AG04450 (cell line): ENCODE measurements at regions not wholly inside any gene's neighbourhood (a gene's known extent, or its start where the extent isn't known, plus 50 kb on each side); places are given as distances from the start of the nearest gene placed in this dataset.

Source experiments
- CTCF ChIA-PET: fragments of 300-600, 350-600 bp; formaldehyde crosslinking; extraction: SDS; loops from one replicate; lab custom pipeline; 2022; ENCODE audit warnings: antibody characterized with exemption, inconsistent platforms; lab: Charles Lee
- POLR2A ChIA-PET: fragments of 350-600 bp; formaldehyde crosslinking; extraction: SDS; loops from one replicate; lab custom pipeline; 2021; ENCODE audit warnings: antibody characterized with exemption, inconsistent platforms; lab: Yijun Ruan, JAX
- DNase-seq: peaks from one replicate; pipeline ENCODE4 v3.0.0-alpha.2; 2011; ENCODE audit warnings: low read depth, low spot score
- H3K27ac ChIP-seq: one replicate; pipeline ENCODE4 v1.5.1; 2012; ENCODE audit warnings: low read depth, low read length, control low read depth
- H3K27me3 ChIP-seq: one replicate; pipeline ENCODE4 v1.6.0; 2012; ENCODE audit warnings: low read length; ENCODE audit not compliant: control insufficient read depth, insufficient read depth
- H3K4me3 ChIP-seq: 2 replicates; pipeline ENCODE4 v1.5.1; 2011; ENCODE audit warnings: mild to moderate bottlenecking, low read depth, low read length, control low read depth
- H3K9me3 ChIP-seq: 2 replicates; pipeline ENCODE4 v1.5.1; 2012; ENCODE audit warnings: low read length; ENCODE audit not compliant: control insufficient read depth, insufficient read depth
- TF ChIP-seq, protein P1 (sequence below): IDR thresholded peaks from 2 replicates; pipeline ENCODE4 v1.5.1; 2011; ENCODE audit warnings: low read depth, low read length, control low read depth, inconsistent platforms

GRCh38 chr4:26226629-26227376, 94.0 kb upstream of the RBPJ start:
- H3K27ac ChIP-seq, result no peak overlapping the region
- no peak overlapping the region for H3K4me3 ChIP-seq
- POLR2A ChIA-PET, result no interaction called here
- H3K9me3 ChIP-seq, result peaks cover 3% of the 10 kb centered on the region; the same call in 1 of the 2 replicates
- DNase-seq, result no peak
- H3K27me3 ChIP-seq, result no peaks in the 10 kb centered on the region
- TF ChIP-seq, protein P1, sequence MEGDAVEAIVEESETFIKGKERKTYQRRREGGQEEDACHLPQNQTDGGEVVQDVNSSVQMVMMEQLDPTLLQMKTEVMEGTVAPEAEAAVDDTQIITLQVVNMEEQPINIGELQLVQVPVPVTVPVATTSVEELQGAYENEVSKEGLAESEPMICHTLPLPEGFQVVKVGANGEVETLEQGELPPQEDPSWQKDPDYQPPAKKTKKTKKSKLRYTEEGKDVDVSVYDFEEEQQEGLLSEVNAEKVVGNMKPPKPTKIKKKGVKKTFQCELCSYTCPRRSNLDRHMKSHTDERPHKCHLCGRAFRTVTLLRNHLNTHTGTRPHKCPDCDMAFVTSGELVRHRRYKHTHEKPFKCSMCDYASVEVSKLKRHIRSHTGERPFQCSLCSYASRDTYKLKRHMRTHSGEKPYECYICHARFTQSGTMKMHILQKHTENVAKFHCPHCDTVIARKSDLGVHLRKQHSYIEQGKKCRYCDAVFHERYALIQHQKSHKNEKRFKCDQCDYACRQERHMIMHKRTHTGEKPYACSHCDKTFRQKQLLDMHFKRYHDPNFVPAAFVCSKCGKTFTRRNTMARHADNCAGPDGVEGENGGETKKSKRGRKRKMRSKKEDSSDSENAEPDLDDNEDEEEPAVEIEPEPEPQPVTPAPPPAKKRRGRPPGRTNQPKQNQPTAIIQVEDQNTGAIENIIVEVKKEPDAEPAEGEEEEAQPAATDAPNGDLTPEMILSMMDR, result no peak
- CTCF ChIA-PET, result no interaction called here

GRCh38 chr4:26227601-26228229, 93.1 kb upstream of the RBPJ start:
- POLR2A ChIA-PET, result no interaction called here
- CTCF ChIA-PET, result no interaction called here
- no peak for DNase-seq

DNA sequence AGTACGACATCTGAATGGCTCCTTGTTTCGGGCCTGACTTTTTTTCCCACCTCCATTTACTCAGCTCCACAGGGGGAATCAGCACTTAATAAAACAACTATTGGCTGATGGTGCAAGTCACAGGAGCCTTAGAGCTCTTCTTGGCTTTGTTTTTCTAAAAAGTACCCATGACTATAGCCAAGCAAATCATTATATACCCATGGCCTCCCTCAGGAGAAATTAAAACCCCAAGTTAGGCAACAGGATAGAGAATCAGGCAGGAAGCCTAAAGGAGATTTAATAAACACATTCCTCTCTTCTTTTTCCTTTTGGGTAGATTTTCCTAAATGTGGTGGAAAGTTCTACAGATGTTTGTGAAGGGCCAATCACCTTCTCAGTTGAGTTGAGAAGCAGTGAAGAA, 91.9 kb upstream of the RBPJ start:
- DNase-seq, result no peak
- H3K27ac ChIP-seq, result no peak overlapping the region
- H3K4me3 ChIP-seq, result no peak overlapping the region
- ChIA-PET POLR2A (no interaction called here), CTCF (interaction anchor here (0.9 to 1.0 kb wide), 2 partner anchors 101 to 200 kb away, joined by 3 to 4 read pairs; no protein-coding TSS in a partner anchor)
- H3K27me3 ChIP-seq, result no peaks in the 10 kb centered on the region
- TF ChIP-seq, protein P1, result no peak
- H3K9me3 ChIP-seq, result no peaks in the 10 kb centered on the region

More at GRCh38 chr4:26227601-26228229, 93.1 kb upstream of the RBPJ start:
- H3K27ac ChIP-seq, result no peak overlapping the region
- no peak overlapping the region for H3K4me3 ChIP-seq
- no peaks in the 10 kb centered on the region for H3K27me3 ChIP-seq
- H3K9me3 ChIP-seq, result no peaks in the 10 kb centered on the region
- TF ChIP-seq, protein P1, result no peak

- H3K27ac ChIP-seq, result no peak overlapping the region
- POLR2A ChIA-PET, result no interaction called here
- no peaks in the 10 kb centered on the region for H3K27me3 ChIP-seq
- CTCF ChIA-PET, result no interaction called here
- TF ChIP-seq, protein P1, result no peak
- DNase-seq, result no peak
- no peaks in the 10 kb centered on the region for H3K9me3 ChIP-seq
- no peak overlapping the region for H3K4me3 ChIP-seq
These were observed 90.8 kb upstream of the RBPJ start for GRCh38 chr4:26229974-26230373.

DNA sequence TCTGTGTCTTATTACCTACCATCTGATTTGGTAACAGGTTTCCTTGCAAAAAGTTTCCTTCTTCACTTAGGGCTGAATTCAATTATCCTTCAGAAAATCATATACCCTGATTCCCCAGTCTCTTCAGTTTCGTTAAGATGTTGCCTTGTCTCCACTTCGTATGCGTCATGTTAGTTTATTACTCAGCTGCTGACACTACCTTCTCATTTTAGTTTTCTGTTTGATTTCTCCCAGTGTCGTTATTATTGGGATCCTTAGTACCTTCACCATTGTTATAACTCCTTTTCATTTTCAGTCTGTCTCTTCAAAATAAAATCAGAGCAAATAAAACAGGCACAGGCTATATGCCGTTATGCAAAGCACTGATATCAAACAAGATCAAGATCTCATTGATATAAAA, 87.5 kb upstream of the RBPJ start:
- no peak overlapping the region for H3K27ac ChIP-seq
- TF ChIP-seq, protein P1, result no peak
- POLR2A ChIA-PET, result no interaction called here
- CTCF ChIA-PET, result interaction anchor here (1.5 kb wide), 1 partner anchor 97 kb away, joined by 3 read pairs; no protein-coding TSS in a partner anchor
- H3K4me3 ChIP-seq, result no peak overlapping the region
- no peaks in the 10 kb centered on the region for H3K9me3 ChIP-seq
- H3K27me3 ChIP-seq, result no peaks in the 10 kb centered on the region
- no peak for DNase-seq
